NCI-H82 treated with DMSO at 0.1 percent for 48 hours (cell line): ENCODE measurements at regions not wholly inside any gene's neighbourhood (a gene's known extent, or its start where the extent isn't known, plus 50 kb on each side); places are given as distances from the start of the nearest gene placed in this dataset.
"Not testable (repeated sequence)": the region's sequence is repeated elsewhere in the genome, so short reads cannot be mapped to it uniquely, and the experiment has no call there.

Source experiments
- DNase-seq: peaks from one replicate; lab custom pipeline; 2025; ENCODE audit not compliant: unreplicated experiment; lab: John Stamatoyannopoulos, UW

DNA sequence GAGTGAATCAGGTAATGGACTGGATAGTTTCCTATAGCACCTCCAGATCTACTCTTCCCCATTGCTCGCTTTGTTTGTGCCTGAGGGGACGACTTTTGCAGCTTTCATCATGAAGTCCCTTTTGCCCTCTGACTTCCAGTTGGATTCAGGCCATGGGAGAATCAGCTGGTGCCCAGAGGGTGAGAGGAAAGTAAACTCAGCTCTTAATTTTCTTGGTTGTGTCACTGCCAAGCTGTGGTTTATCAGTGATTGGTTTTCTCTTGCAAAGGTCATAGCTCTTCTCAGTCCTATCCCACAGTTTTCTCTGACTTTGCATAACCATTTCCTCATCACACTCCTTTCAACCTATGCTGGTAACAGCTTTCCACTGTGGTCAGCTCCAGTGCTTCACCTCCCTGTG is 200.1 kb downstream of the KCNJ2 start:
- no peak for DNase-seq

DNA sequence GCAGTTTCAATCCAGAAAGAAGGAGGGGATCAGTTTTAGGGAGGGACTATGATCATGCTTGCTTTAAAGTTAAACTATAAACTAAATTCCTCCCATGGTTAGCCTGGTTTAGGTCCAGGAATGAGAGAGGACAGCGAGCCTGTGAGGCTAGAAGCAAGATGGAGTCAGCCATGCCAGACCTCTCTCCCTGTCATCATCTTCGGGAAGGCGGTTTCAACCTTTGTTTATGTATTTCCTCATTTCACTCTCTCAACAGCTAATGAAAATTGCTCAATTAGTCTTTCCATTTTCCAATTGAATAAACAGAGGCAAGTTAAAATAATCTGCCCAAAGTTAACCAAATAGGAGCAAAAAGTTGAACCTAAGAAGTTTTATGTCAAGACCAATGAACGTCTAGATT is 201.5 kb downstream of the KCNJ2 start:
- no peak for DNase-seq

DNA sequence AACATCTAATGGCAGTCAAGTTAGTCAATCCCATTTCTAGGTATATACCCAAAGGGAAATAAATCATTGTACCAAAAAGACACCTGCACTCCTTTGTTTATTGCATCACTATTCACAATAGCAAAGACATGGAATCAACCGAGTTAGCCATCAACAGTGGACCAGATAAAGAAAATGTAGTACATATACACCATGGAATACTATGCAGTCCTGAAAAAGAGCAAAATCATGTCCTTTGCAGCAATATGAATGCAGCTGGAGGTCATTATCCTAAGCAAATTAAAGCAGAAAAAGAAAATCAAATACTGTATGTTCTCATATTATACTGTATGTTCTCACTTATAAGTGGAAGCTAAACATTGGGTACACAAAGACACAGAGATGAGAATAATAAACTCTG is 204.0 kb downstream of the KCNJ2 start:
- DNase-seq: no peak

DNA sequence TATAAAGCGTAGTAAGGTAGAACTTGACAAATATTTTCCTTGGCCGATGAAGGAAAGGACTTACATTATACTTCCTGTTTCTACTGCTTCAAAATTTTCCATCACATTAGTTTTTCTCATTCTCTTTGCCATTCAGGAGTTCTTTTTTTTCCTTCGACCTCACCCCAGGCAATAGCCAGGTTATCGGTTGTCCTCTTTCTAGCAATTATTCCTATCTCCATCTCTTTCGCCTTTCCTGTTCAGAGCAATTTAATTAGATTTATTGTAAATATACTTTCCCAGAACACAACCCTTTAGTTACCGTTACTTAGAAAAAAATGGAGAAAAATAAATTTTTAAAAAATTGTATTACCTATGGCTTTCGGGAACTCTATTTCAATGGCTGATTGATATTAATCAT is 205.2 kb downstream of the KCNJ2 start:
- no peak for DNase-seq

DNA sequence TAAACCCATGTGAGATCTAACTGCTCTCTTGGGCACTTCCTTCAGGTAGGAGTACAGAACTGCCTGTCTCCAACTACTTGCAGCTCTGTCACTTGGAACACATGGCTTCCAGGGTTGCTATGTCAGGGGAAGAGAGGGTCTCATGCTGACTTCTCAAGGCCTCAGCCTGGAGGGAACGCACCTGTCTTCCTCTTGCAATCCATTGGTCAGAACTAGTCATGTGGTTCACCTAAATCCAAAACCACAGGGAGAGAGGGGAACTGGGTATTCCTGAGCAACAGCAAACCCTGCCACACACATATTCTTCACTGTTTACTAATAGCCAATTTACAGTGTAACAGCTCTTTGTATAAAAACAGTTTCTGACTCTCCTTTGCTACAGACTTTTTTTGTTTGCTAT is 206.1 kb downstream of the KCNJ2 start:
- DNase-seq: no peak

DNA sequence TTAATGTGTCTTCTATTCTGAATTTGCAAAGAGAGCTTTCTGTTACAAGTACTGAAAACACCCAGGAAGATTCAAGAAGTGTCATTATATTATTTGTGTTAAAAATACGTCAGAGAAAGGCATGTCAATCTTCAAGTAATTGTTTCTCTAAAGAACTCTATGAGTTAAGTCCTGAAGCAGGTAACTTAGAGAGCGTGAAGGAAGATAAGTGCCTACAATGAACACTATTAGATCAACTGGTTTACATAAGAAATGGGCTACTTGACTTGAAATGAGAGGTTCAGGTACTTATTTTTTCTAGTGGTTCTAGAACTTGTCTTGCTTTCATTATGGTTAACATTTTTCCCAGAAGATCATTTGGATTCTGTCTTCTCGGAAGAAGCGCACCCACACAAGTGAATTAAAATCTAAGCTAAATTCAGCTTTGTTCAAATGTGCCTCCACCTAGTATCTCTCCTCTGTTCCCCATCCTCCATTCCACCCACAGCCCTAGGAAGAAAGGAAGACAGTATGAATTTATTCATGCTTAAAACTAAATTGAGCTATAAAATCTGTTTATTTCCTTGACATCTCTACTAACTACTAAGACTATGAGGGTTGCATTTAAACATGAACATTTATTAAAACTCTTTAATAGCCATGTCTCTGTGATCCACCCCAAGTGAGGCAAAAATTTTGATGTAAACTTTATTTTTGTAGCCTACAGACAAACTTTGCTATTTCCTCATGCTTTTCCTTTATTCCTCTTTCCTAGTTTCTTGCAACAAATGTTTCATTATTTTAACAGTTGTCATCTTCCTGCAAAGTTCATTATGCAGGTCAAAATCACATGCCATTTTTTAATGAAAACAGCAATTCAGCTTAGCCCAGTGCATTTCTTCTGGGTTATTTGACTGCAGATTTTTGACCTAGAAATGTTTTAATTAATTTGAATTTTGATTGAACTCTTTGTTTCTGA is 206.8 kb downstream of the KCNJ2 start:
- DNase-seq: no peak

DNA sequence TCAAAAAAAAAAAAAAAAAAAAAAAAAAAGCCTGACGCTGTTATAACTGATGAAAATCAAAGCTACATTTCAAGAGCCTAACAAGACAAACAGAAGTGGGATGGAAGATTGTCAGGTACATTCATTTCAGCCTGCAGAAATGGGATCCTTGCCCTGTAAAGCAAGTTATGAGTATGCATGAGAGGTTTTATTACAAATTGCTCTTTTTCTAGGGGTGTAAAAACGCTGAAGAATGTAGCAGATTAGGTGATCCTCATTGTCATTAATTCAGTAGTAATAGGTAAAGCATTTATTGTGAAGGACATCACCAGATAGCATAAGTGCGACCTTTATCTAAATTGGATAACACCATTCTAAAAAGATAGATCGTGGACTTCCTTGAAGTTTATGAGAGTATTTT is 208.3 kb downstream of the KCNJ2 start:
- DNase-seq: no peak

DNA sequence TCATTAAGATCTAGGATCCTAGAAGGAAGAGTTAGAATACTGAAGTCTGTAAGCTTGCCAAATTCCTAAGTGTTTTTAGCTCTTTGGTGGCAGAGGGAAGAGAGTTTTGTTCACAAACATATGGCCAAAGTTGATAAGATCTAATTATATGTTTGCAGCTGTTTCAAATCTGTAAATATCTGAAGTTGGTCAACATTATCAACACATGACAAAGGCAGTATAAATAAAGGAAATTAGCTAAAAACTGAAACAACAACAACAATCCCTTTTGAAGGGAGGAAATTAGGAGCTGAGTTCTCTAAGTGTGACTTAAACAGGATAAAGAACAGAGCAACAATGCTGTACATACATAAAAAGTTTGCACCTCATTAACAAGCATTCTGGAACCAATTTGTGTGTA is 208.7 kb downstream of the KCNJ2 start:
- DNase-seq: no peak

DNA sequence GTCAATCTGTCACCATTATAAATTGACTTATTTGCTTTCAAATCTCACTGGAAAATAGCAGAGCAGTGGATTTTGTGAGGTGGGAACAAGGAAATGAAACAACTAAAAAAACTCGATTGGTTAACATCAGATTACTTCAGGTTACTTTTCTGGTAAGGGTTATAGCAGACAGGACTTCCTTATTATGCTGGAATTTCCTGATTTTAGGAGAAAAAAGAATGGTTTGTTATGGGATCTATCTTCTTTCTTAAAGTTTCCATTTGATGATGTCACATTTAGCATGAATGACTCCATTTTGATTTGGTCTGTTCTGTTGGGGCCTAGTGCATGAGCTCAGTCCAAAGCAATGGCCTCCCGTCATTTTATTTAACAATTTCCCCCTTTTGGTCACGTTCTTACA is 210.6 kb downstream of the KCNJ2 start:
- DNase-seq: no peak

DNA sequence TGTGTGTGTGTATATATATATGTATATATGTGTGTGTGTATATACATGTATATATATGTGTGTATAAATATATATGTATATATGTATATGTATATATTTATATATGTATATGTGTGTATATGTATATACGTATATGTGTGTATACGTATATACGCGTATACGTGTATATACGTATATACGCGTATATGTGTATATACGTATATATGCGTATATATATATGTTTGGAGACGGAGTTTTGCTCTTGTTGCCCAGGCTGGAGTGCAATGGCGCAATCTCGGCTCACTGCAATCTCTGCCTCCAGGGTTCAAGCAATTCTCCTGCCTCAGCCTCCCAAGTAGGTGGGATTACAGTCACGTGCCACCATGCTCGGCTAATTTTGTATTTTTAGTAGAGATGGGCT is 212.6 kb downstream of the KCNJ2 start:
- not testable (repeated sequence) for DNase-seq

DNA sequence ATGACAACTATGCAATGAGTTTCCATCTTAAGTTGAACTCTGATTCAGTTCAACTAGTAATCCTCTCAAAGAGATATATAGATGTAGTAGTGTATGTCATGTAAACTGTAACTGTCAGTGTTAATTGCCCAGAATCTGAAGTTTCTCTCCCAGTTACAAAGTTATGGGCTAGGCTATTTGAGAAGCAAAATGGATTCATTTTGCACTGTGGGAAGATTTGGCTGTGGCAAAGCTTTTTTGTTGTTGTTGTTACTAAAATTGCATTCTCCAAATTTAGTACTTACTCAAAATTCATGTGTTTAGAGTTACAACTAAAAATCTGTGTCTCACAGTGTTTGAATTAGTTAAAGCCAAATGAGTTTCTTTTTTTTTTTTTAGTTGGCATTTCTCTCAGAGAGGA is 219.0 kb downstream of the KCNJ2 start:
- DNase-seq: no peak

DNA sequence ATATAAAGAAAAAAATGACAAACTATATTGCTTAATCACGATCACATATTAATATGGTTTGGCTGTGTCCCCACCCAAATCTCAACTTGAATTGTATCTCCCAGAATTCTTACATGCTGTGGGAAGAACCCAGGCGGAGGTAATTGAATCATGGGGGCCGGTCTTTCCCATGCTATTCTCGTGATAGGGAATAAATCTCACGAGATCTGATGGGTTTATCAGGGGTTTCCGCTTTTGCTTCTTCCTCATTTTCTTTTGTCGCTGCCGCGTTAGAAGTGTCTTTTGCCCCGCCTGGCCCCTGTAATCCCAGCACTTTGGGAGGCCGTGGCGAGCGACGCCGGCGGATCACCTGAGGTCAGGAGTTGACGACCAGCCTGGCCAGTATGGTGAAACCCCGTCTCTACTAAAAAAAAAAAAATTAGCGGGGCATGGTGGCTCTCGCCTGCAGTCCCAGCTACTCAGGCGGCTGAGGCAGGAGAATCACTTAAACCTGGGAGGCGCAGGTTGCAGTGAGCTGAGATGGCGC is 220.0 kb downstream of the KCNJ2 start:
- DNase-seq: not testable (repeated sequence)

DNA sequence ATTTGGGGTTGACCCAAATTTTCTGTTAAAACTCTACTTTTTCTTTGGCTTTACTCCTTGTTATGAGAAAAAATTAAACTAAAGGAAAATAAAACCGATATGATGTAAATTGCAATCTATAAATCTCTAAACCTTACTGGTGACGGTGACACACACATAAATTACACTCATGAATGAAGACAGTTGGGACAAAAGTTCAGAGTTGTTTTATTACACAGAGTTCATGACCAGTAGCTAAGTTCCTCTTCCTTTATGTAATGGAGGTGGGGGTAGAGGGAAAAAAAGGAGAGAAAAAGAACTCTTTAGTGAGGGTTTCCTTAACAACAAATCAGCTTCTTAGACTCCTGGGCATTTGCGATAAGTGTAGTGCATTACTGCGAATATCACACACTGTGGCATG is 220.7 kb downstream of the KCNJ2 start:
- no peak for DNase-seq

DNA sequence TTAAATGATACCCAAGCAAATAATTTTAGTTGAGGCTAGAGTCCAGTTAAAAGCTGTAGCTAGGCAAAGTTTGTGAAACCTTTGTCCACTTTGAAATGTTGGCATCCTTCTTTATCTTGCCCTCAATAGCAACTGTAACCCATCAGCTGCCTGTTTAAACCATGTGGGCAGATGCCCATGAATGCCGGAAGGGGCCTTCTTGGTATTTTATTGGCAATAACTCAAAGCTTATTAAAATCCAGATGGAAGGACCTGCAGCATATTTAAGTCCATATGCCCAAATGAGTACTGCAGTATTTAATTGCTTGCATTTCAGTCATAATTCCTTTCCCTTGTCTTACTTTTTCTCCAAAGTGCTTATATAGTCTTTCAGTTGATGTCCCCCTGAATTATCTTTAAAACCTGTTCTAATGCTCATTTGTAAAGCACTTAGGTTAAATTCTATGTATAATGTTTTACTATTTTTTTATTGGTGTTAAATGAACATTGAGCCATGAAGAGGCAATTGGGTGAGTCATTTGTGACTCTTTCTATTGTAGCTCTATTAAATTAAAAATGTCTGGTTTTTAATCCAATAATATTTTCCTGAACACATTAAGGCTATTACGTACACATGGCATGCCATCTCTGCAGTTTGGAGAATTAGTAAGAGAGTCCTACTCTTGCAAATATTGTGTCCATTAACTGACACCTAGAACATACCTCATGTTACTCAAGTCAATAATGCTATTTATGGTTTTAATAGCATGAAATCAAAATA is 225.3 kb downstream of the KCNJ2 start:
- no peak for DNase-seq

DNA sequence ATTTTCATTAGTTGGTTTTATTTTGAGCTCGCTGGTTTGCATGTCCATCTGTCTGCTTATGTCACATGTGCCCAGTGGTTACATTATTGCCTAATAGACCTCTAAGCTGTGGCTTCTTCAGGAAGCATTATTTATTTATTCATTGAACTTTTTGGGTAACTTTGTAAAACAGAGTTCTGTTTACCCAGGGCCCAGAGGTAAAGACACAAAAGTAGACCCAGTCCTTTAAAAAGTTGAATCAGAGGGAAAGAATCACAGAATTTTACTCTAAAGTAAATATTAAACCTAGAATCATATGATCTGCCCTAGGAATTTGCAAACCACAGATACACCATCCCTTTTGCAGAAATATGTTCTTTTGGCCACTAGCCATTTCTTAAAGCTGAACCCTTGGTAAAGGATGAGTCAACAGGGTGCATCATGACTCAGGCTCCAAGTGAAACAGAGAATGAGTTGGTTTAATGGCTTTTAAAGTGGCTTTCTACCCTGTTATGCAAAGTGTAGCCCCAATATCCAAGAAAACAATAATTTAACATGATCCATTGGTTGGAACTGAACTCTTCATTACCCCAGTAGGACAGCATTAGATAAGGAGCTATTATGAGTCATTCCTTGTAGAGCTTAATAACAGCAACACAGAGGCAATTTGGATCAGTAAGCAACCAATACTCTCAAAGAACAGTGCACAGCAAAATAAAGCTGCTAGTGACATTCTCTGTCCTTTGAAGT is 236.3 kb downstream of the KCNJ2 start:
- DNase-seq: no peak

DNA sequence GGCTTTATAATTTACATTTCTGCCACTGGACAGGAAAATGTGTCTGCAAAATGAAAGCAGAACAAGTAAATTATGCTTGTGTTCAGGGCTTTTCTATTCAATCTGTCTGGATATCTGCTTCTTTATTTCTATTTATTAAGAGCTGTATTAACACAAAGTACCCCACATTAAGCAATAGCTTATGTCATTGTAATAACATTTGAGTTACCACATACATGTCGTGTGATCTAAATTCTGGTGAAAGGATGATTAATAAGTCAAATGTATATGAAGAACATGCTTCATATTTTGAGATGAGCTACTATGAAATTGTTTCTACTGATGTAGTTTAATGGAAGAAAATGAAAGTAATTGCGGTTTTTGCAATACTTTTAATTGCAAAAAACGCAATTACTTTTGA is 238.2 kb downstream of the KCNJ2 start:
- no peak for DNase-seq

DNA sequence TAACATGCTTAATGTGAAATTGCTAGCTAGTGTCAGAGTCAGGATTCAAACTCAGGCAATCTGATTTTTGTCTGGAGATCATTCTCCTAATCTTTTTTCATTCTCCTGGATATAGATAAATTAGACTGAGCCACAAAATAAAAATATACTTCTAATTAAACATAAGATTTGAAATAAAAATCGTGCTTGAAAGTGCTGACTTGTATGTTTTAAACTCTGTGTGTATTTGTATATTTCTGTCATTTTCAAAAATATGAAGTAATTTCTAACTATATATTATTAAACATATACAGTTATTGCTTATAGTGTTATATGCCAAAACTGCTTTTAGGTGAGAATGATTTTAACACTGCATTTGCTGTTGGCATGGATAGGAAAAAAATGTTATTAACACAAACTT is 239.4 kb downstream of the KCNJ2 start:
- no peak for DNase-seq

DNA sequence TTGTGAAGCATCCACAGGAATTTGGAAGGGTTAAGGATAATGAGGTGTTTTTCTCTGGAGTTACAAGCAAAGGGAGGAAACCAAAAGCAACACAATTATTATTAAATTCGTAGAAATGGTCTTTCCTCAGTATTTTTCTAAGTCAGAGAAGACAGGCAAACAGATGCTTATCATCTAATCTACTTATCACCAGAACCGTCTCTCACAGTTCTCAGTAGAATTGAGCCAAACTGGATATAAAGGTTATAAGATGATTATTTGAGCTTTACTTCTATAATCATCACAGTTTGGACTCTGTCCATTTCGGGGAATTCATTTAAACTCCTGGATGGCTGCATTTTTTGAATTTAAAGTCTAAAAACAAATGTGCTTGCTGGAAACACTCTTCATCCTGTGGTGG is 245.0 kb downstream of the KCNJ2 start:
- peak; percentile 69 for DNase-seq

DNA sequence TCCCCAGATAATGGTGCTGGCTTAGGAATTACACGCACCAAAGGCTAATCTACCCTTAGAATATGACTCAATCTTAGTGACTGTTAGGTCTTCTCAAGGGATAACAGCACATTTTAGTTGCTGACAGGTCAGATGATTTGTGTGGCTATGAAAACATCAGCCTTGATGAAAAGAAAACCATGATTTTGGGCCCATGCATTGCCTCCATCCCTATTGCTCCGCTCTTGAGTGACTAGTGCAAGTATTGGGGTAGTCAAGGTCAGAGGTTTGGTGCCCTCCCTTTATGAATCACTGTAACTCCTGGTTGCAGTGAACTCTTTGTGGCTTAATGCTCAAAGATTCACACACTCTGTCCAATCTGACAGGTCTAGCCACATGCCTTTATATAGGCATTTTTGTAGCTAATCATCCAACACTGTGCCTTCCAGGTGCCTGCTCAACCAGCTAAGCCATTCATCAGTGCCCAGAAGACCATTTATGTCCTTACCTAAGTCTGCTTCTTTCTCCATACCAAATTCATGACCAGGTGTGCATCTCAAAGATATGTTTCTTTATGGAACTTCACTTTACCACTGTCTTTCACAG is 251.6 kb downstream of the KCNJ2 start:
- no peak for DNase-seq

DNA sequence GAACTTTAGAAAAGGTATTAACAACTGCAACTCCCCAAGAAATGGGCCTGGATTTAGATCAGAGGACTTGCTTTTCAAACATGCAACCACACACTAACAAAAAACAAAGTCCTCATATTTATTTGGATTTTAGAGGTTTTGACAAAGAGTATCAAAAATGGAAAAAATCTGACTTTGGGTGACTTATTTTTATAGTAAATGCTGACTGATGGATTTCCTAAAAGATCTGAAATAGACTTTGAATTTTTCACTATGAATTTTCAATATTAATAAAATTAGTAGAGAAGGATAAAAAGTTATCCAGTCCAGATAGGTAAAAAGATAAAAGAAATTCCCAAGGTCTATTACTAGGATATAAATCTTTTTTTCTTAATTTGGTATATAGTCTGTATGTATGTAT is 253.5 kb downstream of the KCNJ2 start:
- DNase-seq: no peak

DNA sequence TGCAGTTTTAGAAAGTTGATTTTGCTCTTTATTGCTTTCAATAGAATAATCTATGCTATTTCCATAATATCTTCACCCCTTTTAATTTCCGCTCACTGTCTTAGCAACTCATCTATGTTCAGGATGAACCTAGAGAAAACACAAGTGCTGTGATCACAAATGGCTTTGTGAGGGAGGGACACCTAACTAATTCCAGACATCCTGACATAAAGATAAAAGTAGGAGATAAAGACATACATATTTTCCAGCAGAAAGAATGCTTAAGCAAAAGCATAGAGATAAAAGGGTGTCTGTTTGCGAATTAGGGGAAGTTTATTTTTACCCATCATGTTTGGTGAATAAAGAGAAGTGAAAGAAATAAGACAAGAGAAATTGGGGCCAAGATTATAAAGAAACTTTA is 254.2 kb downstream of the KCNJ2 start:
- no peak for DNase-seq
